HPDE6-E6E7 (cell line): ENCODE measurements at regions not wholly inside any gene's neighbourhood (a gene's known extent, or its start where the extent isn't known, plus 50 kb on each side); places are given as distances from the start of the nearest gene placed in this dataset.

Source experiments
- DNase-seq: peaks from one replicate; pipeline ENCODE4 v3.0.0; 2011; ENCODE audit warnings: missing footprints; ENCODE audit errors: extremely low spot score

DNA sequence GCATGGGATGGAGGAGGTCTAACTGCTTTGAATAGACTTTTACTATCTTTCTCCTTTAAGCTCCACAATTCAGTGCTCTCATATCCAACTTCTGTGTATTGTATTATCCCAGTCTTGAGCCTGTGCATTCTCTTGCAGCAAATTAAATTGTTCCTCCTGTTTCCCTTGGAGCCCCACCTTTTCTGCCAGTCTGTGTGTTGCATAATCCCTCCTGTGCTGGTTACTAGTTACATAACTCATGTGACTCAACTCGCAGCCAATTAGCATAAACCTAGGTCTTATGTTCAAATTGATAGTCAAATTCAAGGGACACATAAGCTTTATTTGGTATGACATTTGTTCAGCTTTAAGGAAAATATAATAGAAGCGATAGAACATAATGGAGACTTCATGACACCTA lies 1863.5 kb downstream of the MRPL39 start:
- no peak for DNase-seq

DNA sequence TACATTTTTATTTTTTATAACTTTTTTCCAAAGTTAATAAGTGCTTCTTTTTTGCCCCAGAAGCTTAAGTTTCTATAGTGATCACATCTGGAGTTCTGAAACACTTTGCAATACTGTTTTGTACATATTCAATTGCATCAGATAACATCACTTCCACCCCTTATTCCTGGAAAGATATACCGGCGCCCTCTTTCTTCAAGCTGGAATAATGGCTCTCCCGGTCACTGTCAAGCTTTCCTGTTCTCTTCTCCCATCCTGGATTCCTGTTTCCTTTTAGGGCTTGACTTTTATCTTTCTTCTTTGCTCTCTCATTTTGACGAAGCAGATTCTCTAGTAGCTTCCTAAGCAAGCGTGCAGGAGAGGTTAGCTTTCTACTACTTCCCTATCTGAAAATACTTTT lies 1866.8 kb downstream of the MRPL39 start:
- DNase-seq = no peak

DNA sequence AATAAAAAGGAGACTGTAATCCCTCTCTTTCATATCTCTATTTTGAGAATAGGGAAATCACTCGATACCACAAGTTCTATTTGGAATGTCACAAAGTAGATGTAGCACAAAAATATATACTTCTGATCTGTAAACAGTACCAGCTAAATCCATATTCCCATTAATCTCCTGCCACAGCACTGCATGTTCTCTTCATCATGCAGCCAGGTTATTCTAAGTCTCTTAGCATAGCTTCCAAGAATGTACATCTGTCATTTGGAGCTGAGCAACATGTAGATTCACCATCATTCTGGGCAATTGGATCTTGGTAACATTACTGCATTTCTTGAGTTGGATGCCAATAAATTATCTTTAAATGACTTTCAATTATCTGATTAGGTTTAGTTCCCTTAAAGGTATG lies 1874.5 kb downstream of the MRPL39 start:
- no peak for DNase-seq

DNA sequence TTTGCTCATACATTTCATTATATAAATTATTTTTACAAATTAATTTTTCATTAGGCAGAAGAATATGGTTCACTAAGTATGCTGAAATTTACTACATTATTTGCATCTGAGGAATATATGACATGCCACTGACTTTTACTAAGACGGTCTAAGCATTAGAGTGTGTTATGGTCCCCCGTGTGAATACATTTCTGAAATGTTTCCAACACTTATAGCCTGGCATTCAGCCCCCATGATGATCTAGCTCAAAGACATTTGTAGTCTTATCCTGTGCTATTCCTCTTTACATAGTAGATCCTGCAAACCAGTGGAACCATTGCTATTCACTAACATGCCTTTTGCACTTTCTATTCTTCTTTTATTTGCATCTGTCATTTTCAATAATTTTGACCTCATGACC lies 1878.0 kb downstream of the MRPL39 start:
- DNase-seq = no peak

DNA sequence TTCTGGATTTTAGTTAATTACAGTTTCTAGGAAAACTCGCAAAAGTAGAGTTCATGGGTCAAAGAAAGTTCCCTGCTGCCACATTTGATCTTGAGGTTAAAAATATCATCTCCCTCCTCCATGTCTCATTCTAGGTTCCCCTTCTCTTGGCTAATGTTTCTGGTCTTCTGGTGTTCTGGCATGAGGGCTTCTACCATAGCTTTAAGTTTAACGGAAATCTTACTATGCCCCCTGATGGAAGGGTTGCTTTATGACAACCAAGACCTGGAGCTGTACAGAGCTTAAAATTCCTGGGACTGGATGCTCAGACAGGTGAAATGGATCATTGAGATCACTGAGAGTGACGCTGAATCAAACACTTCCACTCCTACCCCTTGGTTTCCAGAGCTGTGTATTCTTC lies 1881.7 kb downstream of the MRPL39 start:
- no peak for DNase-seq

DNA sequence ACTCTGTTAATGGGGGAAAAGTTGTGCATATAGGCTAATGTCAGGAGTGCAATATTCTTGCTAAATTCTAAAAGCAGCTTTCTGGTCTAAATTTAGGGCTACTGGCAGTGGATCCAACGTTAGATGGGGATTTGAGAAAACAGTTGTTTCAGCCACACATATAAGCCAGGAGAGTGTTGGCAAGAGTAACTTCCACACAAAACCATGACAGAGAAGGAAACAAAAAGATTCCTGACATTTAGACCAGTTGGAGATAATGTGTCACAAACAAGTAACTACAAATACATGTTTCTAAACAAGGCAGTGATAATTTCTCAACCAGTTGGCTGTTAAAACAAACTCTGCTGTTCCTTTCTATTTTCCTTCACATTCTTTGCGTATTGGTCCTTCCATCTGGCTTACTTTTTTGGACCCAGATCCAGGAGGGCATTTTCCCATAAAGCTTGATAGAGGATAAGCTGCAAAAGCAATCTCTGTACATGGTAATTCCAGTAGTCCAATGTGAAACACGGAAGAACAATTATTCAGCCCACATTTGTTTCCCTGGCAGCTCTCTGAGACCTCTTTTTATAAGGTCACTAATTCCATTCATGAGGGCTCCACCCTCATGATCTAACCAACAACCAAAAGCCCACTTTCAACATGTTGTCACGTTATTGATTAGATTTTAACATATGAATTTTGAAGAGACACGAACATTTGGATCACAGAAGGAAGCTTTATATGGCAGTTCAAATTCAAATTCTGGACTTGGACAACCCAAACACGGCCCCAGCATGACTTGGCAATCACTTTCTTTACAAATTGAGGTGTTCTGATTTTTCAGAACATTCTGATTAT lies 1888.6 kb downstream of the MRPL39 start:
- DNase-seq = no peak

DNA sequence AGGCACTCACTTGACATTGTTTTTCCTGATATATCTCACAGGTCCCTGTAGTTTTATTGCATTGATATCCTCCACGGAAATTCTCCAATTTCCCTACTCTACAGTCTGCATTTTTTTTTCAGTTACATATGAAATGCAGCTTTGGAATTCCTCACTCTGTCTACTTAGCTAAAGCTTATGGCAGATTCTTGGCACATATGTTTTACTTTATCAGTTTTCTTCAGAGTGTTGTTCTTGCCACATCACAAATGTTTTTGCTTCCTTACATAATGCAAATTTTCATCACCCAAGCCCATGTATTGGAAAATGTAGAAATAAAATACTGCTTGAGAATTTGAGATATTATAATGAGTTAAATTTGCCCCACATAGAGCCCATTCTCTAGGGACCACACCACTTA lies 1895.1 kb downstream of the MRPL39 start:
- DNase-seq = no peak

DNA sequence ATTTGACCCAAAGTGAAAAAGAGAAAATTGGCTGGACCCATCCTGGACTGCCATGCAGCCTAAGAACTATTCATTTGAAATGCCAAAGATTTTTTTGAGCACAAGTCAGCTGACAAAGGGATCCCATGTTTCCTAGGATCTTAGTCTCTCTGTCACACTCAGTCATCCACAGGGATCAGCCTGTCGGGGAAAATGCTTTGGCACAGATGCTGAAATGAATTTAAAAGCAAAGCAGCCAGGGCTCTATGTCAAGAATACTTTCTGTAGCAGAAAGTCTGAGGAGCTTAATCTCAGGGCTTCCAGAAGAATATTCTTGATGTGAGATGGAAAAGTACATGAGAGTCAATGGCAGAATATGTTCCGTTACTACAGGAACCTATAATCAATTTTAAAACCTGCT lies 1900.8 kb downstream of the MRPL39 start:
- no peak for DNase-seq

DNA sequence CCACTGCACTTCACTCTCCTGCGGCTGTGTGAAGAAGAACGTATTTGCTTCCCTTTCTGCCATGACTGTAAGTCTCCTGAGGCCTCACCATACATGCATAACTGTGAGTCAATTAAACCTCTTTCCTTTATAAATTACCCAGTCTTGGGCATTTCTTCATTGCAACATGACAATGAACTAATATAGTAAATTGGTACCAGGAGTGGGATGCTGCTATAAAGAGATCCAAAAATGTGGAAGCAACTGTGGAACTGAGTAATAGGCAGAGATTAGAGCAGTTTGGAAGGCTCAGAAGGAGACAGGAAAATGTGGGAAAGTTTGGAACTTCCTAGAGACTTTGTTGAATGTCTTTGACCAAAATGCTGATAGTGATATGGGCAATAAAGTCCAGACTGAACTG lies 1907.9 kb downstream of the MRPL39 start:
- no peak for DNase-seq

DNA sequence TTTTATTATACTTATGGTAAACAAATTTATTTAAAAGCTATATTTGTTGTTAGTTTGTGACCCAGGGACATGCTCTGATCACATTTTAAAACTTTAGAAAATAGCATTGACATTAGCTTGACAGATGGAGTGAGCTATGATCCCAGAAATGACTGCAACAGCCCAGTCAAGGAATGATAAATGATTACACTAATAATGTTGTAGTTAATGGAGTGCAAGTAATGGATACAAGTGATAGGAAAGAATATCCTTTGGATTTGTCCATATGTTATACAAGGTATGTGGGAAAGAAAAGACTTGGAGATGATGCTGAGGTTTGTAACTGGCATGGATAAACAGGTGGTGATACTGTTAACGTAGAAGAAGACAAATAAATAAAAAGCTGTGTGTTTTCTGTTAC lies 1908.7 kb downstream of the MRPL39 start:
- no peak for DNase-seq

DNA sequence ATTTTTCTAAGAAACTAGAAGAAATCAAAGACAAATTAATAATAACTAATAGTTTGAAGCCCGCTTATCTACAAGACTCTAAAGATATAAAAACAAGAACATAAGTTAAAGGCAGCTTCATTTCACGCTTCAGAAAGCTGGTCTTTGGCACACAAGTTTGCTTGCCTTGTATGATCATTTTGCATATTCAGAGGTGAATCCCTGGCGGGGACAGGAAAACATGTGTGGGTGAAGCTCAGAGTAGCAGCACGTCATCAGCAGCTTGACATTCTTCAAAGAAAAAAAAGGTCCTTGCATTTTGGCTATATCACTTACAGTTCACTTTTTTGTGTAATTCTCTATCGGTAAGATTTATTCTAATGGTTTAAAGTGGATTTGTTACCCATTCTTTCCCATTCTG lies 1911.8 kb downstream of the MRPL39 start:
- no peak for DNase-seq

DNA sequence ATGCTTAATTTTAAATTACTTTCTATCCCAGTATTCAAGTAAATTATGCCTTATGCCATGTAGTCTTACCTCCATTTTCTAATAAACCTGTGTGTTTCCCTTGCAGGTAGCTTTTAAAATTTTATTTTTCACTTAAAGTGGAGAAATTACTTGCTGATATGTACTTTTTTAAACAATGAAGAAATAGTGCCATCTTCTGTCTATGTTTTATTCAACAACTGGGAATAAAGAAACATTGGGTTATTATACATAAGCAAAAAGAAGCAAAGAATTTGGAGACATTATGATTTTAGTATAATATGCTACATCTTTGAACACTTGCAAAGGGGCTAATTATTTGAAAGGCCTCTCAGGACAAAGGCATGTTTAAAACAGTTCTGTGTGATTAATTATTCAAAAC lies 1912.9 kb downstream of the MRPL39 start:
- no peak for DNase-seq

DNA sequence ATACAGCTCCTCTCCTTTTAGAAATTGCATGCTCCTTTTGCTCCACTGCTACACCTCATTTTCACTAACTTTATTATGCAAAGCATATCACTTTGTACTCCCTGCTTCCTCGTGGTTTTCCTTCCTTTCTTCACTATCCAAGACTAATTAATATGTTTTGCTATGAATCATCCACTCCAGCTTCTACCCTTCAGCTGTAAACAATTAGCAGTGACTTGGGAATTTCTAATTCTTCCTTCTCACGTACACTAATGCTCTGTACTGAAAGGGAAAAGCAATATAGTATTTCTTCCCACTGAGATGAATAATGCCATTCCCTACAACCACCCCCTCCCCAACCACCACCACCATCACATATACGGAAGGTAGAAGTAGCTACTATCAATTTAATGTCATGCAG lies 1917.0 kb downstream of the MRPL39 start:
- DNase-seq = no peak

DNA sequence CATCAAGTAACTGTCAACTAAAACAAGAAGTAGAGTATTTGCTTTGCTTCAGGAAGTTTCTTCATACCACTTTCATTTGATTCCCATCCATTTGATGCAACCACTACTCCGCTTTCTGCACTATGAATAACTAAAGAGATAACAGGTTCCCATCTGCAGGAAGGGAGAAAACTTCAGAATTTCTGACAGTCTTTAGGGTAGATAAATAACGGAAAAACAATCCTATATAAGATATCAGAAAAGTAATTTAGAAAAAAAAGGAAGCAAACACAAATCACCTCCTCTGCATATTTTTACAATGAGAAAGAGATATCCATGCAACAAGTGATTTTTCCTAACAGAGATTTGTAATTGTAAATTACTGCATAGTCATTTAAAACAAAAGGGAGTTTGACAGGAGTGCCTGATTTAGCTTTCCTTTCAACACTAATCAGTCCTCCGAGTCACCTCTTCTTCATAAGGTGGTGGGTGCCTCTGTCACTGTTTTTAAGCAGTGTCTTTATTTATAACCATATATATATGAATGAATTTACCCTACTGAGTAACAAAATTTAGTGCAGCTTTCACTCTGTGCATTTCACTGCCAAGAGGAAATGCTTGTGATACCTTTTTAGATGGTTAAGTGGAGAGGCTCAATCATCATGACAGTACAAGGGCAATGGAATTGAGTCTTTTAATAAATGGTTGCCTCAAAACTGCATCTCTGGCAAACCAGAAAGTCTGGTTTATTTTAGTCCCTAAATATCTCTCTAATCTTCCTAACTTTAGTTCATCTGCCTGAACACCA lies 1920.4 kb downstream of the MRPL39 start:
- DNase-seq = no peak

DNA sequence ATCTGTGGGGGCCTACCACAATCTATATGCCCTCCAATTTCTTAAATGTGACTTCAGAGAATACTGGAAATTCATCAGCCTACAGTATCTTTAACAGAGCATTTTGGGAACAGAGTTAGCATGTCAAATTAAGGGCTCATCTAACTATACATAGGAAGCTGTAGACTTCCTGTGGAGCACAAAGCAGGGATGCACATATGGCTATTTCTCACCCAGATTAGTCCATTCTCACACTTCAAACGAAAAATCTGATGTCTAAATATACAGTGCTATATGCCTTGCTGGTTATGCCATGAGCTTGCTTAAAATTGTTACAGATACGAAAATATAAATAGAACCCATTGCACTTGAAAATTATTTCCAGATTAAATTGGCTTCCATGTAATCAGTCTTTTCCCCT lies 1922.8 kb downstream of the MRPL39 start:
- DNase-seq = no peak

DNA sequence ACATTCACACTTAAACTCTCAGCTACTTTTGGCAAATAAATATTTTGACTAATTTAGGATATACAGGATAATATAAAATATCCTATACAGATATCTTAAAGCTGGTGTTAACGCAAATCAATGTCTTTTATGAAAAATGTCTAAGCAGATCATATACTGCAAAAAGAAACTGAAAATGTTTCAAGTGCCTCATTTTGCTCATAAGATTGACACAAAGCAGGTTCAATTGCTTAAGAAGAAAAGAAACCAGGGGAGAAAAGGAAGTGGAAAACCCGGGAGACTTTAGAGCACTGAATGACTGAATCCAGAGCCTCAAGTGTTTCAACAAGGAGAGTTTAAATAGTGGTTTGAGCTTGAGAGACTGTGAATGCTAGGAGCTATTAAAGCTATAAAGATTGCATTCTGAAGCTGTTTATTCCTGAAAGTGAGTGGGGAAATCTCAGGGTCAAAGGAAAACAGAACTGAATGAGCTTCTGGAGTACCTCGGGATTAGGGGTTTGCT lies 1943.0 kb downstream of the MRPL39 start:
- no peak for DNase-seq

DNA sequence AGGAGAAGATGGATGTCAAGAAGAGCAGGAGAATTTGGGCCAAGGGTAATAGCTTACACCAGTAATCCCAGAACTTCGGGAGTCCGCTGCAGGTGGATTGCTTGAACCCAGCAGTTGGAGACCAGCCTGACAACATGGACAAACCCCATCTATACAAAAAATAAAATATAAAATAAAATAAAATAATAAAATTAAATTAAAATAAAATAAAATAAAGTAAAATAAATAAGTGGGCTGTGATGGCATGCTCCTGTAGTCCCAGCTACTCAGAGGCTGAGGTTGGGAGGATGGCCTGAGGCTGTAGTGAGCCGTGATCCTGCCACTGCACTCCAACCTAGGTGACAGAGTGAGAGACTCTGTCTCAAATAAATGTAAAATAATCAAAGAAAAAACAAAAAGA lies 1946.7 kb downstream of the MRPL39 start:
- DNase-seq = no peak

DNA sequence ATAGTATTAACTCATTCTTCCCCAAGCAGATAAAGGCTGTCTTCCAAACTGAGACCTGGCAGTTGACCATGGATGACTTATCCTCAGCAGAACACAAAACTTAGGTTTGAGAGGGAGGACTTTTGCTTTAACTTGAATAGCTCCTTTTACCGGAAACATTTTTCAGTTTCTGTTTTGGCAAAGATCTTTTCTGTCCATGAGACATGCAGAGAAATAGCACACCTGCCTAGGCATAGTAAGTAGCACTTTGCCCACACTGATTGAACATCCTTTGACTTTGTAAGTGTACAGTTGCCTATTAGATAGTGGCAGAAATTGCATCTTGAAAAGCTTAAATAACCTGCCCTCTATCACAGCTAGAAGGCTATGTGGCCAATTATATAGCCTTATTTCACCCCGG lies 1962.5 kb downstream of the MRPL39 start:
- no peak for DNase-seq

DNA sequence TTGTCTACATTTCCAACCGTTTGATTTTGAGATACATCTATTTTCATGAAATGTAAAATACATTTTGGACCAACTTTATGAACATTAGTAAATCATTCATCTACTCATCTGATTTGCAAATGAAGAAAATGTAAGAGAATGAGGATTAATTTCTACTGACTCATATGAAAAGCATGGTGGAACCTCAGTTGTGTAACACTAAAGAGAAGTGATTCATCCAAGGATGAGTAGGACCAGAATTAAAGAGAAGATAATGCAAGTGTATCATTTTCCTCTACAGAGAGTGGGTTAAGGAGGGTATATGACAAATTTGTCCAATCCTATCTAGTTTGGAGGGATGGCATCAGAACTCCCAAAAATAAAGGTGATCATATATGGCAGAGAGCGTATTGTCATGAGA lies 1967.6 kb downstream of the MRPL39 start:
- DNase-seq = no peak

DNA sequence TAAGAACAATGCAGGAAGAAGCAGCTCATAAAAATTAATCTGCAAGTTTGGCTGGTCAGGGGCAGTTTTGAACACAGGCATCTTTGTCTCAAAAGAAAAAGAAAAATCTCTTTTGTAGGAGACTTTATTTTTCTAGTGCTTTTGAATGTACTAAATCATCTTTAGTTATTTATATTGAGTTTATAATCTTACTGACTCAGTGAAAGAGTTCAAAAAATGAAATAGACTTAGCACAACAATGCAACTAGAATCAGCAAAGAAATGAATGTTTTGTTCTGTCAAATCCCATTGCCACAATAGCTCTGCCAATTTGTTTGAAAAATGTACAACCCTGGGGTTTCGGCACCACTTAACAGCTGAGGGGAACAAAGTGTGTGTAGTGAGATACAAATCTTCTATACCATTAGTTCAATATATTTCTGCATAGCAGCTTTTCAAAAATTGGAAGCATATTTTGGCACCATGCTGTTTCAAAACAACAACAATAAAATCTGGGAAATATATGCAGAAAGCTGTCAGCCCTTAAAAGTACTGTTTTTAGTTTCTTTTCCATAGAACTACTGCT lies 1969.1 kb downstream of the MRPL39 start:
- no peak for DNase-seq

DNA sequence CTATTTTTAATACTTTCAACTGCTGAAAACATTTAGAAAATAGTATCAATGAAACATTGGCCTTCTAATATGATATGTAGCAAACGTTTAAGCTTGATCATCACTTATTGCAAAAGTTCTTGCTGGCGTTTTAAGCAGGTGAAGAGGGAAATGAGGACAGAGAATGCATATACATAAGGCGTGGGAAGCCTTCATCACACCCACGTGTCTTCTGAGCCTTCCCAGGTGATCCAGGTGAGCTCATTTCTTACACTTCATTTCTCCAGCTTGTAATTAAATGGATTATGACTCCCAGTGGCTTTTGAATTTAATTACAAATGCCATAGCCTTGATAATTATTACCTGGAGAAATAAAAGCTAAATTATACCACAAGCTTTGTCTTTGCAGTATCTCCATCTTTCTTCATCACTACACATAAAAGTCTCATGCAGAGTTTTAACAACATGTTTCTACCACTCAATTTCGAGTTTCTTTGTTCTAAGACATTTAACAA lies 1973.8 kb downstream of the MRPL39 start:
- no peak for DNase-seq

DNA sequence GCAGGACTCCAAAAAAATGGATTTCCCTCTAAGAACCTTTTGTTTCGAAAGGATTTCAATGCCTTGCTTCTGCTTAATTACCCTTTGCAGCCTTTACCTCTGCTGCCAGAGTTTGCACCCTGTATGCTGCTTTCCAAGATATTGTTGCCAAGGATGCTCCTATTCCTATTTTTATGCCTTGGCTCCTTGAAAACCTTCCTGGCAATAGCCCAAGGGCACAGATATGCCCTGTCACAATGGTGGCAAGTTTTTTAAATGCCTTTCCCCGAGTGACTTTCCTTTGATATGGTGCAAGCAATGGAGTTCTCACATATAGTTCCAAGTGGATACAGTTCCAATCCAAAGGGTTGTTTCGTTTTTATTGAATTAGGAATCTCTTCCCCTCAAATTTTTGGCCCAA lies 1983.0 kb downstream of the MRPL39 start:
- DNase-seq = no peak

DNA sequence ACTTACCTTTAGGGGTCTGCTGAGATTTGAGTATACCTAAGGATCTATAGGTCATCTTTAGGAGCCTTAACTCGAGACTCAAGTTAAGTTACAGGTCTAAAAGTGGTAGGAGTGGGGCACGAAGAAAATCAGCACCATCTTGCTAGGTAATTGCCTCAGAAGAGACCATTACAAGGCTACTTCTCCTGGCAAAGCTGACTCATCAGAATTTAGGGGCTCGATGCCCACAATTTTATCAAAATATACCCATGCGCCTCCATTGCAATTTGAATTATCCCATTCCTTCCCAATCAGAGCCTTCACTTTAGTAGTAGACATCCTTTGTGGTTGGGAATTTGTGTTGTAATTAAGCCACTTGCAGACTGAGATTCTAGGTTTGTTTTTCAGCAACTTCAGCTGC lies 1994.3 kb downstream of the MRPL39 start:
- no peak for DNase-seq
